HG03097 (cell line): ENCODE measurements at regions not wholly inside any gene's neighbourhood (a gene's known extent, or its start where the extent isn't known, plus 50 kb on each side); places are given as distances from the start of the nearest gene placed in this dataset.
"Not testable (repeated sequence)": the region's sequence is repeated elsewhere in the genome, so short reads cannot be mapped to it uniquely, and the experiment has no call there.

Source experiments
- ATAC-seq: cut with Tn5 transposase; IDR thresholded peaks from one replicate; pipeline ENCODE4 v1.9.1; 2021; ENCODE audit not compliant: unreplicated experiment, low FRiP score

DNA sequence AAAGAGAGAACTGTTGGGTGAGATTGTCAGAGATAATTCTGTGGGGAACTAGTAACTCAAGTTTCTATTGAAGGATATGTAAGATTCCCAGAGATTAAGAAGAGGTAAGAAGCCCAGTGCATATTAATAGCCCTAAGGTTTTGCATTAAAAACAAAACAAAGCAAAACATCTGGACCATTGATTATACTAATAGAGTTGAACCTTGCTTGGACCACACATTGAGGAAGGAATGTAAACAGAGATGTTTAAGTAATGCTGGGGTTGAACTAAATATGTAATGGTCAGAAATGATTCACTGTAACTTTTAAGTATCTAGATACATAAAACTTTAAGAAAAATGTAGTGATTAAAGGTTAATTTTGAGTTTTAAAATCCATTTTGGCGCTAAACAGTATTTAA is 1770.0 kb downstream of the PCDH9 start:
- ATAC-seq, result no peak

GRCh38 chr13:65456150-65456912 is 1773.8 kb downstream of the PCDH9 start:
- no peak for ATAC-seq

- ATAC-seq, result no peak
These were observed 1775.7 kb downstream of the PCDH9 start for GRCh38 chr13:65454403-65454802.

DNA sequence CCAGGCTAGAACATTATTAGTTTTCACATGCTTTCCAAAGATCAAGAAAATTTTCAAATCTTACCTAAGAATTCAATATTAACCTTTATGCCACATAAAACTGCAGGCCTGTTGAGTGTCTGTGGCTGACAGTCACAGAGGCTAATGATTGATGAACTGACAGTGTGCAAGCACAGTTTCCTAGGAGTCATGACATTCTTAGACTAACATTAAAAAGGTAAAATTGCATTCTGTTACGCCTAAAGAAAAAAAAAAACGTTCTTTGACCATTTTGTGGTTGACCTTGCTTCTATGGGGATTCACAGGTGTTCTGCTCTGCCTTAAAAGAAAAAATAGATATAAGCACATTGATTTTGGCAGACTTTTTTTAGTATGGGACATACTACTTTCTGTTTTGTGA is 1776.2 kb downstream of the PCDH9 start:
- no peak for ATAC-seq

- no peak for ATAC-seq
These were observed 1784.8 kb downstream of the PCDH9 start for GRCh38 chr13:65445340-65445739.

DNA sequence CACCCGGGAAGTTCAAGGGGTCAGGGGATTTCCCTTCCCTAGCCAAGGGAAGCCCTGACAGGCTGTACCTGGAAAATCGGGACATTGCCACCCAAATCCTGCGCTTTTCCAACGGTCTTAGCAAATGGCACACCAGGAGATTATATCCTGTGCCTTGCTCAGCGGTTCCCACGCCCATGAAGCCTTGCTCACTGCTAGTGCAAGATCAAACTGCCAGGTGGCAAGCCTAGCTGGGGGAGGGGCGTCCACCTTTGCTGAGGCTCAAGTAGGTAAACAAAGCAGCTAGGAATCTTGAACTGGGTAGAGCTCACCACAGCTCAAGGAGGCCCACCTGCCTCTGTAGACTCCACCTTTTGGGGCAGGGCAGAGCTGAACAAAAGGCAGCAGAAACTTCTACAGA is 1794.5 kb downstream of the PCDH9 start:
- ATAC-seq, result no peak

DNA sequence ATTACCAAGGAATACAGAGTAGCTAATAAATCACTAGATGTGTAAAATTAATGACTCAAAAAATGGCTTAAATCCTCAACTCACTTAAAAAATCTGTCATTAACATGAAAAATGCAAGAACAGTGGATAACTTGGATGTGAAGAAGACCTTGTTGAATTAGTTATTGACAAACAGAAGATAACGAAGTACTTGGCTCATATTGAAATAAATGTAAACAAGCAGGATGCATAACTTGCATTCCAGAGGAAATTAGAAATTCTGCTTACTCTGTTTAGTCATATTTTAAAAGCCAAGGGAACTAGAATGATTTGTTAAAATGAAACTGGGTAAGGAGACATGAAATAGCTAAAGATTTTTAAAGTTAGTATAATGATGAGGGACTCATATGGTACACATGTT is 1812.2 kb downstream of the PCDH9 start:
- ATAC-seq, result no peak

- no peak for ATAC-seq
These were observed 1813.4 kb downstream of the PCDH9 start for GRCh38 chr13:65416784-65417183.

DNA sequence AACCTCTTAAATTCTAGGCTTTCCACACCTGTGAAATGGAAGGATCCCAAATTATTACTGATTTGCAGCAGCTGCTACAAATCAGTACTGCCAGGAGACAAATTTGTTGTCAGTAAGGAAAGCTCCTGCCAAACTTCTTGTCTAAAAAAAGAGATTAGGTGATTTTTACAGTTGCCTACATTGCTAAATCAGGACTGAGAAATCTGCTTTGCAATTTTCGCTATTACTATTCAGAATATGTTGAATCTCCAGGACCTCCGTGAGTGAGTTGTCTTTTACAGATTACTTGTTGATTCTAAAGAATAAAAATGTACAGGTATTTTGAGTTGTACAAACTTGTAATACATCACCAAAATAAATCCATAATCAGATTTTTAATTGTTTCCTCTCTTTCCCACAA is 1815.9 kb downstream of the PCDH9 start:
- no peak for ATAC-seq

DNA sequence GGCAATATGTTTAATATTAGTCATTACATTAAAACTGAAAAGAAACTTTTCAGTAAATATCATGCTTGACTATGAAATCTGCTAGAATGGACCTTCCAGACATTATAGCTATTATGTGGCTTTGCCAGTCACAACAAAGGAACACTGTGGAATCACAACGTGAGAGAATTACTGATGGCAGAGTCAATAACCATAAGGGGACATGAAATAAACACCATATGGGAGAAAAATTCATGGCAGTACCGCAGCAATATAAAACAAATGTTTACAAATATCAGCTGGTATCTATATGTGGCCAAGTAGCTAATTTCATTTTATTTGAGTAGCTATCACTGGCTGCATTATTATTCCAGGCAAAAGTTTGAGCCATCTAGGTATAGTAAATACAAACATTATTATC is 1818.6 kb downstream of the PCDH9 start:
- no peak for ATAC-seq

- no peak for ATAC-seq
These were observed 1819.3 kb downstream of the PCDH9 start for GRCh38 chr13:65410791-65411190.

DNA sequence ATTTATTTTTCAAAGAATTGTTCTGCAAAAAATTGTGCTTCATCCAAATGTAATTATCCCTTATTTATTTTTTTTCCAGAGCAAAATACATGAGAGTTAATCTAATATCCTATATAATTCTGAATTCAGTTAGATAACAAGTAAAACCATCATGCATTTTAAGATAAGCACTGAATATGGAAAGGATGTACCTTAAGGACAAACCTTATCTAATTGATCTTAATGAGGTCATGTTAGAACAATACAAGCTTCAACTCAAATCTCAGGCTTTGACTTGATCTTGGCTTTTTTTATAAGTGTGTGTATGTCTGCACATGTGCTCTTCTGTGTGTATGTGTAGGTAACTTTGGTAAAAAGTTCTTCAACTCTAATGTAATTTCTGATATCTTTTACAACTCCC is 1828.8 kb downstream of the PCDH9 start:
- ATAC-seq, result no peak

GRCh38 chr13:65400702-65401101 is 1829.4 kb downstream of the PCDH9 start:
- ATAC-seq, result no peak

- ATAC-seq, result no peak
These were observed 1842.3 kb downstream of the PCDH9 start for GRCh38 chr13:65387743-65388347.

- ATAC-seq, result no peak
These were observed 1851.1 kb downstream of the PCDH9 start for GRCh38 chr13:65378943-65379519.

- ATAC-seq, result no peak
These were observed 1851.7 kb downstream of the PCDH9 start for GRCh38 chr13:65378484-65378883.

GRCh38 chr13:65368832-65369231 is 1861.3 kb downstream of the PCDH9 start:
- ATAC-seq, result no peak

- no peak for ATAC-seq
These were observed 1876.2 kb downstream of the PCDH9 start for GRCh38 chr13:65353951-65354350.

DNA sequence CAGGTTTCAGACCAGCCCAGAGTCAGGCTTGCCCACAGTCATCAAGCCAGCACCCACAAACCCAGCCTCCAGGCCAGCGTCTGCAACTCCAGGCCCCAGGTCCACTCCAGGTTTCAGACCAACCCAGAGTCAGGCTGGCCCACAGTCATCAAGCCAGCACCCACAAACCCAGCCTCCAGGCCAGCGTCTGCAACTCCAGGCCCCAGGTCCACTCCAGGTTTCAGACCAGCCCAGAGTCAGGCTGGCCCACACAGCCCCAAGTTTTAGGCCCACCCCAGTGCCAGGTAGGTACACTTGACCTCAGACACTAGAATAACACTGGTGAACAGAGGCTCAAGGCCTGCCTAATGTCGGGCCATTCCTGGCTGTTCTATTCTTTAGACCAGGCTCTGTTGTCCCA is 1877.0 kb downstream of the PCDH9 start:
- ATAC-seq, result not testable (repeated sequence)

- no peak for ATAC-seq
These were observed 1882.6 kb downstream of the PCDH9 start for GRCh38 chr13:65347420-65348030.

GRCh38 chr13:65343898-65344663 is 1886.1 kb downstream of the PCDH9 start:
- no peak for ATAC-seq
